GM10248 (cell line): ENCODE measurements at regions not wholly inside any gene's neighbourhood (a gene's known extent, or its start where the extent isn't known, plus 50 kb on each side); places are given as distances from the start of the nearest gene placed in this dataset.

Experiments used
- CTCF ChIA-PET: fragments of 300-600 bp; sonication (Branson Sonifier 250); formaldehyde crosslinking; extraction: SDS; loops from one replicate; lab custom pipeline; 2021; ENCODE audit warnings: antibody characterized with exemption; lab: Yijun Ruan, JAX
- POLR2A ChIA-PET: fragments of 350-650 bp; sonication (Branson Sonifier 250); formaldehyde crosslinking; extraction: SDS; loops from one replicate; lab custom pipeline; 2020; ENCODE audit warnings: antibody characterized with exemption; lab: Yijun Ruan, JAX
- DNase-seq: peaks from one replicate; pipeline ENCODE4 v3.0.0; 2012; ENCODE audit errors: extremely low spot score
- CTCF ChIP-seq: IDR thresholded peaks from 2 replicates; pipeline ENCODE4 v1.5.1; 2012; ENCODE audit warnings: mild to moderate bottlenecking, low read depth; ENCODE audit errors: extremely low read depth, missing control alignments, control extremely low read depth

GRCh38 chr2:33806041-33806440, 206.9 kb upstream of the FAM98A start:
- POLR2A ChIA-PET, result no interaction called here
- DNase-seq, result no peak
- CTCF ChIA-PET, result interaction anchor here (1.3 kb wide), 1 partner anchor 23 kb away, joined by 4 read pairs; no protein-coding TSS in a partner anchor
- no peak for TF ChIP-seq CTCF

GRCh38 chr2:33804155-33804554, 205.1 kb upstream of the FAM98A start:
- POLR2A ChIA-PET, result no interaction called here
- CTCF ChIA-PET, result interaction anchor here (1.1 kb wide), 1 partner anchor 1606 kb away, joined by 3 read pairs; no protein-coding TSS in a partner anchor
- DNase-seq, result no peak
- no peak for TF ChIP-seq CTCF

- POLR2A ChIA-PET, result no interaction called here
- CTCF ChIA-PET, result no interaction called here
- DNase-seq, result no peak
- no peak for TF ChIP-seq CTCF
These were observed 197.4 kb upstream of the FAM98A start for GRCh38 chr2:33796511-33796910.

GRCh38 chr2:33791625-33792024, 192.5 kb upstream of the FAM98A start:
- TF ChIP-seq CTCF, result no peak
- DNase-seq, result no peak
- ChIA-PET POLR2A (no interaction called here), CTCF (no interaction called here)

- CTCF ChIA-PET, result interaction anchor here (1.3 kb wide), 1 partner anchor 9 kb away, joined by 3 read pairs; no protein-coding TSS in a partner anchor
- no peak for DNase-seq
- POLR2A ChIA-PET, result no interaction called here
- no peak for TF ChIP-seq CTCF
These were observed 188.9 kb upstream of the FAM98A start for GRCh38 chr2:33788044-33788443.

- CTCF ChIA-PET, result no interaction called here
These were observed 187.8 kb upstream of the FAM98A start for GRCh38 chr2:33786881-33787280.

More at GRCh38 chr2:33786881-33787280, 187.8 kb upstream of the FAM98A start:
- TF ChIP-seq CTCF, result no peak
- POLR2A ChIA-PET, result no interaction called here
- DNase-seq, result no peak
